H1 (cell line): ENCODE measurements at regions not wholly inside any gene's neighbourhood (a gene's known extent, or its start where the extent isn't known, plus 50 kb on each side); places are given as distances from the start of the nearest gene placed in this dataset.

Source experiments
- CTCF ChIA-PET: fragments of 300-600 bp; sonication (Branson Sonifier 250); formaldehyde crosslinking; loops from one replicate; lab custom pipeline; 2021; ENCODE audit not compliant: partially characterized antibody; lab: Charles Lee
- POLR2A ChIA-PET: fragments of 300-600 bp; sonication (Branson Sonifier 250); formaldehyde crosslinking; loops from one replicate; lab custom pipeline; 2021; ENCODE audit warnings: inconsistent platforms; ENCODE audit not compliant: partially characterized antibody; lab: Charles Lee
- DNase-seq, 2 experiments: peaks; one replicate each; pipeline versions ENCODE4 v3.0.0 to v3.0.0-alpha.2; 2010 to 2022; ENCODE audit warnings: low spot score in 2 of 2, low read depth in 1 of 2, mixed read lengths in 1 of 2
- FAIRE-seq: peaks from 2 replicates; lab custom pipeline; 2011; peaks lifted over from hg19 to GRCh38; lab: Jason Lieb, UNC
- H2AFZ ChIP-seq: 2 replicates; pipeline ENCODE4 v1.8.1; 2012; ENCODE audit warnings: low read length, inconsistent platforms
- H2AK5ac ChIP-seq: 2 replicates; pipeline ENCODE4 v1.6.1; 2013; ENCODE audit warnings: low read depth, low read length
- H2BK120ac ChIP-seq: replicated peaks from 2 replicates; pipeline ENCODE3; 2013; ENCODE audit warnings: low read depth, low read length, inconsistent platforms
- H2BK12ac ChIP-seq: 2 replicates; pipeline ENCODE4 v1.6.1; 2013; ENCODE audit warnings: low read depth, low read length
- H2BK15ac ChIP-seq: 2 replicates; pipeline ENCODE4 v1.6.1; 2013; ENCODE audit warnings: low read length
- H2BK20ac ChIP-seq: 2 replicates; pipeline ENCODE4 v1.6.1; 2013; ENCODE audit warnings: low read length
- H2BK5ac ChIP-seq: 2 replicates; pipeline ENCODE4 v1.6.1; 2013; ENCODE audit warnings: low read depth, low read length
- H3K14ac ChIP-seq: 2 replicates; pipeline ENCODE4 v1.6.1; 2013; ENCODE audit warnings: inconsistent platforms; ENCODE audit not compliant: insufficient read length
- H3K18ac ChIP-seq: 2 replicates; pipeline ENCODE4 v1.6.1; 2013; ENCODE audit warnings: low read length; ENCODE audit errors: extremely low read depth
- H3K23ac ChIP-seq: 2 replicates; pipeline ENCODE4 v1.6.1; 2013; ENCODE audit warnings: inconsistent platforms; ENCODE audit not compliant: insufficient read length
- H3K23me2 ChIP-seq: 2 replicates; pipeline ENCODE4 v1.6.1; 2013; ENCODE audit warnings: low read depth, low read length
- H3K27ac ChIP-seq: 2 replicates; pipeline ENCODE4 v1.6.1; 2011; ENCODE audit warnings: low read depth, low read length, inconsistent platforms
- H3K27me3 ChIP-seq, 4 experiments: replicated peaks in 1 of 4; 1 replicate in 1 of 4; 2 replicates in 3 of 4; pipeline versions ENCODE4 v1.6.1 to v1.8.1; 2011 to 2013; ENCODE audit warnings: low read length in 3 of 4, mild to moderate bottlenecking in 3 of 4, inconsistent platforms in 2 of 4, mixed read lengths in 2 of 4, moderate library complexity in 1 of 4; ENCODE audit not compliant: control insufficient read depth in 3 of 4, insufficient read depth in 3 of 4; ENCODE audit errors: extremely low read depth in 1 of 4
- H3K36me3 ChIP-seq, 4 experiments: 2 replicates each; pipeline versions ENCODE4 v1.6.1 to v1.8.1; 2011 to 2013; ENCODE audit warnings: mild to moderate bottlenecking in 4 of 4, low read length in 3 of 4, moderate library complexity in 2 of 4, control low read depth in 1 of 4, inconsistent platforms in 1 of 4; ENCODE audit not compliant: insufficient read depth in 4 of 4, control insufficient read depth in 2 of 4
- H3K4ac ChIP-seq: replicated peaks from 2 replicates; pipeline ENCODE3; 2013; ENCODE audit warnings: low read length, low read depth, mixed read lengths, inconsistent platforms; ENCODE audit not compliant: insufficient read length
- H3K4me1 ChIP-seq, 4 experiments: replicated peaks in 1 of 4; 1 replicate in 1 of 4; 2 replicates in 3 of 4; pipeline versions ENCODE4 v1.6.1 to v1.8.1; 2011 to 2013; ENCODE audit warnings: low read length in 3 of 4, inconsistent platforms in 2 of 4, mixed read lengths in 1 of 4; ENCODE audit not compliant: insufficient read depth in 4 of 4, control insufficient read depth in 3 of 4
- H3K4me2 ChIP-seq, 2 experiments: 2 replicates each; pipeline versions ENCODE4 v1.6.1 to v1.8.1; 2011 to 2013; ENCODE audit warnings: low read depth in 2 of 2, low read length in 2 of 2, control low read depth in 1 of 2, inconsistent platforms in 1 of 2, mild to moderate bottlenecking in 1 of 2; ENCODE audit not compliant: insufficient read depth in 1 of 2
- H3K4me3 ChIP-seq, 4 experiments: fragments of 200-600, 300-600 bp in 1 of 4; sonication (generic), shearing (Covaris generic), sonication (Bioruptor Twin) in 1 of 4; 2 replicates each; pipeline versions ENCODE4 v1.5.1 to v1.8.1; 2011 to 2016; ENCODE audit warnings: low read length in 4 of 4, low read depth in 3 of 4, control low read depth in 2 of 4, inconsistent platforms in 2 of 4, mild to moderate bottlenecking in 2 of 4, mixed read lengths in 1 of 4, moderate library complexity in 1 of 4; ENCODE audit not compliant: insufficient read depth in 2 of 4; ENCODE audit errors: extremely low read depth in 1 of 4
- H3K56ac ChIP-seq: replicated peaks from 2 replicates; pipeline ENCODE3; 2013; ENCODE audit warnings: low read depth, mild to moderate bottlenecking, mixed read lengths, low read length, inconsistent platforms; ENCODE audit not compliant: insufficient read length
- H3K79me1 ChIP-seq: 2 replicates; pipeline ENCODE4 v1.6.1; 2013; ENCODE audit warnings: low read depth, low read length, control low read depth
- H3K79me2 ChIP-seq, 2 experiments: 2 replicates each; pipeline versions ENCODE4 v1.6.1 to v1.8.1; 2012 to 2013; ENCODE audit warnings: low read length in 2 of 2, mild to moderate bottlenecking in 2 of 2, inconsistent platforms in 1 of 2; ENCODE audit not compliant: insufficient read depth in 2 of 2, control insufficient read depth in 1 of 2
- H3K9ac ChIP-seq, 4 experiments: replicated peaks in 1 of 4; 1 replicate in 1 of 4; 2 replicates in 3 of 4; pipeline versions ENCODE4 v1.6.1 to v1.8.1; 2011 to 2013; ENCODE audit warnings: low read depth in 3 of 4, low read length in 3 of 4, control low read depth in 2 of 4, mild to moderate bottlenecking in 2 of 4, moderate library complexity in 2 of 4, inconsistent platforms in 1 of 4; ENCODE audit errors: extremely low read depth in 1 of 4
- H3K9me3 ChIP-seq, 2 experiments: 2 replicates each; pipeline versions ENCODE4 v1.6.1 to v1.8.1; 2012 to 2013; ENCODE audit warnings: mild to moderate bottlenecking in 2 of 2, moderate library complexity in 2 of 2, control low read depth in 1 of 2, inconsistent platforms in 1 of 2, low read depth in 1 of 2, low read length in 1 of 2, mixed read lengths in 1 of 2; ENCODE audit not compliant: insufficient read depth in 2 of 2
- H4K20me1 ChIP-seq, 2 experiments: replicated peaks in 1 of 2; 2 replicates each; pipeline versions ENCODE3 to v1.8.1; 2011 to 2013; ENCODE audit warnings: inconsistent platforms in 2 of 2, low read length in 2 of 2, mild to moderate bottlenecking in 1 of 2; ENCODE audit not compliant: insufficient read depth in 2 of 2, control insufficient read depth in 1 of 2
- H4K5ac ChIP-seq: 2 replicates; pipeline ENCODE4 v1.6.1; 2013; ENCODE audit warnings: low read length, low read depth, mixed read lengths, inconsistent platforms; ENCODE audit not compliant: insufficient read length
- H4K8ac ChIP-seq: 2 replicates; pipeline ENCODE4 v1.8.0; 2013; ENCODE audit warnings: mild to moderate bottlenecking, moderate library complexity, low read length, inconsistent platforms; ENCODE audit not compliant: insufficient read depth; ENCODE audit errors: extremely low read depth
- H4K91ac ChIP-seq: replicated peaks from 2 replicates; pipeline ENCODE3; 2013; ENCODE audit warnings: low read length, mixed read lengths, inconsistent platforms; ENCODE audit not compliant: insufficient read length
- BACH1 ChIP-seq: IDR thresholded peaks from 2 replicates; pipeline ENCODE4 v1.6.1; 2012; ENCODE audit warnings: low read length, improper control_type of control experiment
- BCL11A ChIP-seq, 2 experiments: IDR thresholded peaks; one replicate each; pipeline ENCODE4 v1.6.1; 2011; ENCODE audit warnings: low read depth in 2 of 2, low read length in 2 of 2, mild to moderate bottlenecking in 2 of 2
- CREB1 ChIP-seq: IDR thresholded peaks from 2 replicates; pipeline ENCODE4 v1.6.1; 2012; ENCODE audit warnings: inconsistent platforms
- JUND ChIP-seq: IDR thresholded peaks from 2 replicates; pipeline ENCODE4 v1.6.1; 2011; ENCODE audit warnings: mild to moderate bottlenecking, improper control_type of control experiment, low read length
- POLR2A ChIP-seq, 2 experiments: IDR thresholded peaks; 1 replicate in 1 of 2; 2 replicates in 1 of 2; pipeline ENCODE4 v1.6.1; 2011; ENCODE audit warnings: low read depth in 2 of 2, low read length in 2 of 2, mild to moderate bottlenecking in 2 of 2; ENCODE audit errors: control extremely low read depth in 1 of 2
- POU5F1 ChIP-seq: IDR thresholded peaks from 2 replicates; pipeline ENCODE4 v1.6.1; 2011; ENCODE audit warnings: low read depth, mild to moderate bottlenecking, low read length, moderate library complexity
- RBBP5 ChIP-seq: IDR thresholded peaks from 2 replicates; pipeline ENCODE4 v1.7.1; 2012; ENCODE audit warnings: low read depth, mild to moderate bottlenecking, inconsistent platforms, low read length, moderate library complexity, borderline replicate concordance
- RFX5 ChIP-seq: IDR thresholded peaks from 2 replicates; pipeline ENCODE4 v1.6.1; 2011; ENCODE audit warnings: low read depth, low read length, improper control_type of control experiment, borderline replicate concordance
- RNF2 ChIP-seq: fragments of 200-900, 300-1000 bp; sonication (generic); IDR thresholded peaks from 2 replicates; pipeline ENCODE4 v1.7.1; 2016; ENCODE audit warnings: borderline replicate concordance, low read depth, mild to moderate bottlenecking, antibody characterized with exemption, low read length; ENCODE audit not compliant: poor library complexity, severe bottlenecking; ENCODE audit errors: missing control alignments
- SIRT6 ChIP-seq: IDR thresholded peaks from one replicate; pipeline ENCODE4 v1.7.1; 2012; ENCODE audit warnings: low read length, inconsistent platforms
- TBP ChIP-seq: IDR thresholded peaks from 2 replicates; pipeline ENCODE4 v1.6.1; 2011; ENCODE audit warnings: low read depth, low read length, improper control_type of control experiment
- TCF12 ChIP-seq: IDR thresholded peaks from 2 replicates; pipeline ENCODE4 v1.6.1; 2011; ENCODE audit warnings: low read depth, mild to moderate bottlenecking, low read length
- WGBS, 2 experiments: shearing (Covaris generic) in 1 of 2; methylation state at CpG; one replicate each; pipeline versions ENCODE4 v1.1.6 to v1.1.7; 2013 to 2015; ENCODE audit warnings: low lambda C conversion rate in 2 of 2, mixed read lengths in 2 of 2, inconsistent platforms in 1 of 2, low coverage in 1 of 2, missing lambda C conversion rate in 1 of 2; ENCODE audit not compliant: insufficient replicate concordance in 2 of 2, insufficient coverage in 1 of 2, insufficient read length in 1 of 2; ENCODE audit errors: extremely low coverage in 1 of 2, missing lambda C conversion rate in 1 of 2; 5-methylcytosine and 5-hydroxymethylcytosine counted together
- TF ChIP-seq, protein P1 (sequence below): IDR thresholded peaks from 2 replicates; pipeline ENCODE4 v1.6.1; 2011; ENCODE audit warnings: low read length, improper control_type of control experiment

DNA sequence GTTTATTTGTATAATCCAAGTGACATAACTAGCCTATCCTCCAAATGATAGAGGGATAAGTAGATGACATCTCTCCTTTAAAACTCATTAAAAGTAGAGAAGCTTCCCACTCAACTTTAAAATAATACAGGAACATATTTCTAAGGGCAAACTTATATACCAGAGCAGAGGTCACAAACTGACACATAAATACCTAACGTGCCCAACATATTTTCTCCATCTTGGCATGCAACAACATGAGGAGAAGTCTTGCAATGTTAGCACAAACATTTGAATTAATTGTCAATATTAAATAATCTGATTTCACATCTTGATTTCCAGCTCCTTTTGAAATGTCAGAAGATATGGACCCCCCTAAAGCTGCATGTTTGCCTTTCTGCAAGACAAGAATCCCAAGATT, 335.0 kb downstream of the DEPDC1B start:
- no peak for FAIRE-seq
- TF ChIP-seq TBP, result no peak
- no peak for TF ChIP-seq RNF2
- TF ChIP-seq SIRT6, result no peak
- TF ChIP-seq RBBP5, result no peak
- no peak for TF ChIP-seq JUND
- TF ChIP-seq POU5F1, result no peak
- no peak for TF ChIP-seq POLR2A (IDR thresholded peaks at IDR 0.05; ENCODE audit: control extremely low read depth in 1 of 2, low read depth in 2 of 2, low read length in 2 of 2)
- no peak for TF ChIP-seq TCF12
- TF ChIP-seq CREB1, result no peak
- TF ChIP-seq BCL11A (IDR thresholded peaks at IDR 0.05; ENCODE audit: low read depth in 2 of 2, low read length in 2 of 2), result no peak
- TF ChIP-seq, protein P1, sequence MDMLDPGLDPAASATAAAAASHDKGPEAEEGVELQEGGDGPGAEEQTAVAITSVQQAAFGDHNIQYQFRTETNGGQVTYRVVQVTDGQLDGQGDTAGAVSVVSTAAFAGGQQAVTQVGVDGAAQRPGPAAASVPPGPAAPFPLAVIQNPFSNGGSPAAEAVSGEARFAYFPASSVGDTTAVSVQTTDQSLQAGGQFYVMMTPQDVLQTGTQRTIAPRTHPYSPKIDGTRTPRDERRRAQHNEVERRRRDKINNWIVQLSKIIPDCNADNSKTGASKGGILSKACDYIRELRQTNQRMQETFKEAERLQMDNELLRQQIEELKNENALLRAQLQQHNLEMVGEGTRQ, result no peak
- no peak for TF ChIP-seq BACH1
- TF ChIP-seq RFX5, result no peak

More for the DNA sequence above, 335.0 kb downstream of the DEPDC1B start:
- Histone ChIP-seq H2BK12ac (no peak overlapping the region), H3K18ac (no peak overlapping the region), H3K79me1 (no peaks in the 10 kb centered on the region), H4K5ac (no peak overlapping the region), H2AK5ac (no peak overlapping the region), H2BK5ac (no peak overlapping the region), H3K27ac (no peak overlapping the region), H3K4ac (no peak overlapping the region), H3K27me3 (no peaks in the 10 kb centered on the region), H3K4me3 (no peak overlapping the region), H3K56ac (no peak overlapping the region), H3K23me2 (no peaks in the 10 kb centered on the region), H3K9me3 (no peaks in the 10 kb centered on the region), H3K14ac (no peak overlapping the region), H2BK120ac (no peak overlapping the region), H3K36me3 (no peaks in the 10 kb centered on the region), H3K23ac (no peak overlapping the region), H3K4me2 (no peak overlapping the region), H4K8ac (no peak overlapping the region), H2BK15ac (no peak overlapping the region), H4K20me1 (no peaks in the 10 kb centered on the region), H4K91ac (no peak overlapping the region), H2AFZ (no peak overlapping the region), H3K79me2 (no peaks in the 10 kb centered on the region), H3K9ac (no peak overlapping the region), H2BK20ac (no peak overlapping the region), H3K4me1 (peaks cover 0 to 3% (median 0%) of the 10 kb centered on the region in 4 experiments; a peak in 1 of 7 replicates)
- DNase-seq, result no peak
- ChIA-PET CTCF (interaction anchor here (0.8 to 1.5 kb wide), 2 partner anchors 70 to 285 kb away, joined by 3 to 4 read pairs; no protein-coding TSS in a partner anchor), POLR2A (no interaction called here)
- 87% methylated on average over 1 of the region's 1 CpG; no CpG with 5 or more reads in 1 of the 2 experiments for WGBS, 2 experiments
